GM12865 (cell line): ENCODE measurements at regions not wholly inside any gene's neighbourhood (a gene's known extent, or its start where the extent isn't known, plus 50 kb on each side); places are given as distances from the start of the nearest gene placed in this dataset.

ENCODE experiments used
- DNase-seq: peaks from one replicate; pipeline ENCODE4 v3.0.0; 2010; ENCODE audit warnings: low read depth
- H3K4me3 ChIP-seq: 2 replicates; pipeline ENCODE4 v1.5.1; 2011; ENCODE audit warnings: mild to moderate bottlenecking, low read depth, low read length, control low read depth
- TF ChIP-seq, protein P1 (sequence below): IDR thresholded peaks from 2 replicates; pipeline ENCODE4 v1.5.1; 2011; ENCODE audit warnings: low read length, control low read depth, low read depth, inconsistent platforms; ENCODE audit not compliant: insufficient read depth; ENCODE audit errors: missing control alignments

DNA sequence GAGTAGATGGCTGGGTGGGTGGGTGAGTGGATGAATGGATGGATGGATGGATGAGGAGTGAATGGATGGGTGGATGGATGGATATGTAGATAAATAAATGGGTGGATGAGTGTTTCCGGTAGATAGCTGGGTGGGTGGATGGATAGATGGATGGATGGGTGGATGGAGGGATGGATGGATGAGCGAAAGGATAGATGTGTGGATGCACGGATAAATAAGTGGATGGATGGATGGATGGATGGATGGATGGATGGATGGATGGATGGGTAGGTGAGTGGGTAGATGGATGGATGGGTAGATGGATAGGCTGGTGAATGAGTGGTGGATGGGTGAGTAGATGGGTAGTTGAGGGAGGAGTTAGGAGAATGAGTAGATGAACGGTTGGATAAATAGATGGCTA, 349.3 kb downstream of the MN1 start:
- DNase-seq = no peak
- H3K4me3 ChIP-seq = no peak overlapping the region
- TF ChIP-seq, protein P1, sequence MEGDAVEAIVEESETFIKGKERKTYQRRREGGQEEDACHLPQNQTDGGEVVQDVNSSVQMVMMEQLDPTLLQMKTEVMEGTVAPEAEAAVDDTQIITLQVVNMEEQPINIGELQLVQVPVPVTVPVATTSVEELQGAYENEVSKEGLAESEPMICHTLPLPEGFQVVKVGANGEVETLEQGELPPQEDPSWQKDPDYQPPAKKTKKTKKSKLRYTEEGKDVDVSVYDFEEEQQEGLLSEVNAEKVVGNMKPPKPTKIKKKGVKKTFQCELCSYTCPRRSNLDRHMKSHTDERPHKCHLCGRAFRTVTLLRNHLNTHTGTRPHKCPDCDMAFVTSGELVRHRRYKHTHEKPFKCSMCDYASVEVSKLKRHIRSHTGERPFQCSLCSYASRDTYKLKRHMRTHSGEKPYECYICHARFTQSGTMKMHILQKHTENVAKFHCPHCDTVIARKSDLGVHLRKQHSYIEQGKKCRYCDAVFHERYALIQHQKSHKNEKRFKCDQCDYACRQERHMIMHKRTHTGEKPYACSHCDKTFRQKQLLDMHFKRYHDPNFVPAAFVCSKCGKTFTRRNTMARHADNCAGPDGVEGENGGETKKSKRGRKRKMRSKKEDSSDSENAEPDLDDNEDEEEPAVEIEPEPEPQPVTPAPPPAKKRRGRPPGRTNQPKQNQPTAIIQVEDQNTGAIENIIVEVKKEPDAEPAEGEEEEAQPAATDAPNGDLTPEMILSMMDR = no peak

DNA sequence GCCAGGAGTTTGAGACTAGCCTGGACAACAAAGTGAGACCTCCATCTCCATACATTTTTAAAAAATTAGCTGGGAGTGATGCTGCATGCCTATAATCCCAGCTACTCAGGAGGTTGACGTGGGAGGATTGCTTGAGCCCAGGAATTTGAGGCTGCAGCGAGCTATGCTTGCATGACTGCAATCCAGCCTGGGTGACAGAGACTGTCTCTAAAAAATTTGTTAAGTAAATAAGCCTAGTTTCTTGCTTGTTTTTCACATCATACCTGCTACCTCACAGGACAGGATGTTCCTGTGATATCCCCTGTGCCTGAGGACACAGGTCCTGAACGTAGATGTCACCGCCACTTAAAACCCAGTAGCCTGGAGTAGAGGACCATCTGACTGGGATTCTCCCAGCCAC, 348.6 kb downstream of the MN1 start:
- H3K4me3 ChIP-seq = no peak overlapping the region

DNA sequence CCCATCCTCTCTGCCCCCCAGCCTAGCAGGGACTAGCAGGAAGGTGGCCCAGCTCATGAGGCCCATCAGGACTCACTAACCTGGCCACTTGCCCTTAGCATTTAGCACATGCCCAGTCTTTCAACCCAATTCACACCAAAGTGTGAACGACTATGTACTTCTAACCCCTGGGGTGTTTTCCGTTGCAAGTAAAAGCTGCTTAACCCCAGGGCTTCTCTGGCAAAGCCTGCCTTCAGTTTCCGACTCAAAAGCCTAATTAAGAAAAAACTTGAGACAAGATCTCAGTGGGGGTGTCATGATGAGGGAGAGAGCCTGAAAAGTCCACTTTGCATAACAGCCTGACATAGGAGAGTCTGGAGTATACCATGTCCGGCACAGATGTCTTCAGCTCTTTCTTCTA, 347.8 kb downstream of the MN1 start:
- DNase-seq = no peak
- no peak overlapping the region for H3K4me3 ChIP-seq
- TF ChIP-seq, protein P1 = no peak

More for the DNA sequence above, 348.6 kb downstream of the MN1 start:
- TF ChIP-seq, protein P1 = no peak
- DNase-seq = no peak

DNA sequence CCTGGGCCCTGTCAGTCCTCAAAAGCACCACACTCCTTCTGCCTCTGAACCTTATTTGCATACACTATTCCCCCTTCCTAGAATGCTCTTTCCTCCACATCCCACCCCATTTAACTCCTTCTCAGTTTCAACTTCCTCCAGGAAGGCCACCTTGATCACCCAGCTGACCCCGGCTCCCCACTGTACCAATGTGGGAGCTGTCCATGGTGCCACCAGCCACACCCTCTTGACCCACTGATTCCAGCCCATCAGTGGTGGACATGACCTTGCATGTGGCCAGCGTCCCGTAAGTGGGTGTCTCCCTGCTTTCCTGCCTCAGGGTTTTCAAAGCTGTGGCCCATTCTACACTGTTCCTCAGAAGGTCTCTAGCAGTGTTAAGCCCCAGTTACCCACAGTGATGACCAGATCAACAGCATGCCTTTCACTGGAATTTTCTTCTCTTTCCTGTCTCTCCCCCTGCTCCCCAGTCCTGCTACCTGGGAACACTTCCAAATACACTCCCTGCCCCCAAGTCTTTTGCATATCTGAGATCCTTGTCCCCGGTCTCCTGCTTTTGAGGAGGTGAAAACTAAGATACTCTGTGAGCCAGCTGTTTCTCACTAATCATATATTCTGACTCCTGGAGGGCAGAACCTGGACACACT, 346.6 kb downstream of the MN1 start:
- H3K4me3 ChIP-seq = no peak overlapping the region
- TF ChIP-seq, protein P1 = no peak
- no peak for DNase-seq

DNA sequence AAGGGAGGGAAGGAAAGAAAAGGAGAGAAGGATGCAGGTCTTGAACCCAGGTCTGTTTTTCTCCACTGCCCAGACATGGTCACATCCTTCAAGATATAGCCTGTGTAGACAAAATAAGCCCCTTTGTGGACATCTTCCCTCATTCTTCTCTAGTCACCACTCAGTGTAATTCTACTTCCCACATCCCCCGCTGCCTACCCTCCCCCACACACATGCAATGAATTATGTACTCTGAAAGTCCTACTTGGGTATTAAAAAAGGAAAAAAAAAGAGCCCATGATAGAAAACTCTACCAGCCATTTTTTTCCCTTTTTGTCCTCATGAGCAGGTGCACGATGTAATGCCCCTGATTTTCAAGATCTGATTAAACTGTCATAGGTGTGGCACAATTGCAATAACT, 346.0 kb downstream of the MN1 start:
- DNase-seq = no peak
- TF ChIP-seq, protein P1 = no peak
- no peak overlapping the region for H3K4me3 ChIP-seq

DNA sequence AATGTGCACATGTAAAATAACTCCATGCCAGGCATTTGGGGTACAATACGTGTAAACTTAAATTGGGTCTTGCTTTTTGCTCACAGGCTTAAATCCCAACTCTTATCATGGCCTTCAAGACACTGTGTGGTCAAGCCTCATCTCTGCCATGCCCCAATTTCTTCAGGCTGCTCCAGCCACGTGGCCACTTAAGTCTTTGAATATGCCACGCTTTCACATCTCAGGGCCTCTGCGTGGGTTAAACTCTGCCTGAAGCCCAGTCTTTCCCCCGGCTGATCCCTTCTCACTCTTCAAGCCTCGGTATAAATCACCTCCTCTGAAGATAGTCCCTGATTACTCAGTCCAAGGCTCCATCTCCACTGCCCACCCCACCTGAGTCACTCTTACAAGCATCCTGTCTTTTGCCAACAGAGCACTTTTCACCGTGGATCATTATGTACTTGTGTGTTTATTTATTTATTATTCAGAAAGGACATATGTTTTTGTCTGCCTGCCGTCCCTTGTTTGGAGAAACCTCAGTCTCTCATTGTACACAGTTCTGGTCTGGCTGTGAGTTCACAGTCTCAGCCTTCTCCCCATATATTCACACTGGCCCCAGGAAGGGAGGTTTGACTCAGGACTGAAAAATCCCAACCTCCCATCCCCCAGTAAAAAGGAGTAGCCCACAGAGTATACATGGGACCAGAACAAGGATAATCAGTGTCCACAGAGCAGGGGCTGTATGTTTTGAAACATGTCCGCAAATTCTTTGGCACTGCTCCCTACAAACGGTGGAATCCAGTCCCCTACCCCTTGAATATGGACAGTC, 344.7 kb downstream of the MN1 start:
- no peak overlapping the region for H3K4me3 ChIP-seq
- TF ChIP-seq, protein P1 = no peak
- DNase-seq = no peak
